Natural killer cell treated with Interleukin-12 subunit alpha and Interleukin-12 subunit beta and Interleukin-15 and Interleukin-18, amount 100 ng/mL, for 72 hours (primary cell): ENCODE measurements at regions not wholly inside any gene's neighbourhood (a gene's known extent, or its start where the extent isn't known, plus 50 kb on each side); places are given as distances from the start of the nearest gene placed in this dataset.
"Not testable (repeated sequence)": the region's sequence is repeated elsewhere in the genome, so short reads cannot be mapped to it uniquely, and the experiment has no call there.

Source experiments
- ATAC-seq, 2 donors: fragments of 150-1000 bp; cut with Tn5 transposase in 1 of 2; sonication (Bioruptor Pico), chemical (Tn5 transposase) in 1 of 2; 2 replicates each; pipeline ENCODE4 v1.10.0; 2021
- DNase-seq: peaks from one replicate; pipeline ENCODE4 v3.0.0; 2022; ENCODE audit warnings: low spot score
- H3K27ac Mint-ChIP-seq, 2 donors: 1 replicate in 1 of 2; 2 replicates in 1 of 2; pipeline ENCODE4 v1.8.0; 2022; ENCODE audit warnings: mixed read lengths in 2 of 2, mild to moderate bottlenecking in 1 of 2, moderate library complexity in 1 of 2
- H3K27me3 Mint-ChIP-seq, 2 donors: 1 replicate in 1 of 2; 2 replicates in 1 of 2; pipeline ENCODE4 v1.8.0; 2022; ENCODE audit warnings: mixed read lengths in 2 of 2
- H3K36me3 Mint-ChIP-seq: one replicate; pipeline ENCODE4 v1.8.0; 2022; ENCODE audit warnings: mixed read lengths
- H3K4me1 Mint-ChIP-seq, 2 donors: 1 replicate in 1 of 2; 2 replicates in 1 of 2; pipeline ENCODE4 v1.8.0; 2022; ENCODE audit warnings: low read depth in 2 of 2, mixed read lengths in 2 of 2, mild to moderate bottlenecking in 1 of 2
- H3K4me3 Mint-ChIP-seq: one replicate; pipeline ENCODE4 v1.8.0; 2022; ENCODE audit warnings: mixed read lengths
- H3K9me3 Mint-ChIP-seq: 2 replicates; pipeline ENCODE4 v1.8.0; 2022; ENCODE audit warnings: mixed read lengths

GRCh38 chr13:39918620-39919236 lies 263.3 kb downstream of the COG6 start:
- Mint-ChIP-seq H3K9me3 (no peaks in the 10 kb centered on the region), H3K4me1 (no peaks in the 10 kb centered on the region), H3K36me3 (peaks cover 12% of the 10 kb centered on the region), H3K4me3 (no peak overlapping the region), H3K27me3 (peaks cover 20 to 46% of the 10 kb centered on the region in 2 donors), H3K27ac (no peak overlapping the region)
- DNase-seq (no peak), ATAC-seq (no peak)

GRCh38 chr13:39920613-39921012 lies 265.2 kb downstream of the COG6 start:
- Mint-ChIP-seq H3K36me3 (peaks cover 20% of the 10 kb centered on the region), H3K4me3 (no peak overlapping the region), H3K9me3 (peaks cover 6% of the 10 kb centered on the region), H3K27ac (no peak overlapping the region), H3K27me3 (peaks cover 22 to 52% of the 10 kb centered on the region in 2 donors), H3K4me1 (no peaks in the 10 kb centered on the region)
- DNase-seq (no peak), ATAC-seq (no peak)

DNA sequence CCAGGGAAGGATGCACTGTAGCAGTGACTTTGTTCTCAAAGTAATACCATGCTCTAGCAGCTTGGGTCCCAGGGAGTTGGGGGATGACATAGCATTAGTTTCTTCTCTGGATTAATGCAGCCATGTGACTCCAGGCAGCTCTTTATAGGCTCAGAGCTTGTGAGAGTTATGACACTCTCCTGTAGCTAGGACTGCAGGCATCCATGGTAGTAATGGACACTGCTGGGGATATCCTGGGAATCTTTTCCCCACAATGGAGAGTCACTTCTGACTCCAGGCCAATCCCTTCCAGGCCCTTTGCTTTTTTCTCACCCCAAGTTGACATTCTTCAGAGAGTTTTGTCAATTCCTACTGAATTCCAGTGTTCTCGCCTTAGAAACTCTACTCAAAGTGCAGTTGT lies 270.9 kb downstream of the COG6 start:
- Mint-ChIP-seq H3K27ac (no peak overlapping the region), H3K9me3 (peaks cover 6% of the 10 kb centered on the region), H3K4me3 (no peak overlapping the region), H3K36me3 (peaks cover 22% of the 10 kb centered on the region), H3K27me3 (peaks cover 30 to 38% of the 10 kb centered on the region in 2 donors), H3K4me1 (no peaks in the 10 kb centered on the region)
- DNase-seq (no peak), ATAC-seq (no peak)

DNA sequence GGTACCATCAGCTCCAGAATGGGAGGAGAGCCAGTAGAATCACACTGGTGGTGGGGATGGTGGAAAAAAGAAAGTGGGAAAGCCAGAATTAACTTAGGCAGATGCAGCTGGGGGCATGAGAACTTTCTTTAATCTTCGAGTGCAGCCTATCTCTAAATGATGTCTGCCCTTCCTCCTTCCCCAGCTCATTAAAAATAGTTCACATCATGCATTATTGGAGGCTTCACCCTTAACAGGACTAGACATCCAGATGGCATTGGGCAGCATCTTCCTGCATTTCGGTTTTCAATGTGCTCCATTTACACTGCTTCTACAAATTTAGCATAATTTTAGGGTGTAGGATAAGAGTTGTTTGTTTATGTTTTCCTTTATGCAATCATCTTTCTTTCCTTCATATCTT lies 272.8 kb downstream of the COG6 start:
- H3K9me3 Mint-ChIP-seq, result peaks cover 6% of the 10 kb centered on the region
- H3K4me3 Mint-ChIP-seq, result no peak overlapping the region
- no peak for DNase-seq
- H3K36me3 Mint-ChIP-seq, result peaks cover 9% of the 10 kb centered on the region
- no peak for ATAC-seq
- H3K27ac Mint-ChIP-seq, result no peak overlapping the region
- peaks cover 23 to 24% of the 10 kb centered on the region in 2 donors for H3K27me3 Mint-ChIP-seq
- H3K4me1 Mint-ChIP-seq, result no peaks in the 10 kb centered on the region

GRCh38 chr13:39929583-39929982 lies 274.1 kb downstream of the COG6 start:
- Mint-ChIP-seq H3K9me3 (peaks cover 6% of the 10 kb centered on the region), H3K4me1 (no peaks in the 10 kb centered on the region), H3K4me3 (no peak overlapping the region), H3K27ac (no peak overlapping the region), H3K36me3 (peaks cover 9% of the 10 kb centered on the region), H3K27me3 (peaks cover 22 to 23% of the 10 kb centered on the region in 2 donors)
- no peak for DNase-seq
- no peak for ATAC-seq

GRCh38 chr13:39930060-39930459 lies 274.6 kb downstream of the COG6 start:
- H3K4me3 Mint-ChIP-seq, result no peak overlapping the region
- peaks cover 17 to 20% of the 10 kb centered on the region in 2 donors for H3K27me3 Mint-ChIP-seq
- H3K4me1 Mint-ChIP-seq, result no peaks in the 10 kb centered on the region
- ATAC-seq (no peak), DNase-seq (no peak)
- peaks cover 3% of the 10 kb centered on the region for H3K9me3 Mint-ChIP-seq
- no peak overlapping the region for H3K27ac Mint-ChIP-seq
- peaks cover 7% of the 10 kb centered on the region for H3K36me3 Mint-ChIP-seq

- peaks cover 9 to 16% of the 10 kb centered on the region in 2 donors for H3K27me3 Mint-ChIP-seq
- DNase-seq, result no peak
- H3K4me3 Mint-ChIP-seq, result no peak overlapping the region
- H3K36me3 Mint-ChIP-seq, result no peaks in the 10 kb centered on the region
- H3K4me1 Mint-ChIP-seq, result no peaks in the 10 kb centered on the region
- H3K27ac Mint-ChIP-seq, result no peak overlapping the region
- H3K9me3 Mint-ChIP-seq, result no peaks in the 10 kb centered on the region
- ATAC-seq, result no peak
These were observed 275.3 kb downstream of the COG6 start for GRCh38 chr13:39930544-39931444.

- DNase-seq, result no peak
- Mint-ChIP-seq H3K27ac (no peak overlapping the region), H3K27me3 (peaks cover 7 to 13% of the 10 kb centered on the region in 2 donors), H3K9me3 (no peaks in the 10 kb centered on the region), H3K36me3 (no peaks in the 10 kb centered on the region), H3K4me3 (no peak overlapping the region), H3K4me1 (no peaks in the 10 kb centered on the region)
- no peak for ATAC-seq
These were observed 276.0 kb downstream of the COG6 start for GRCh38 chr13:39931505-39931904.

GRCh38 chr13:39932514-39932913 lies 277.1 kb downstream of the COG6 start:
- H3K27me3 Mint-ChIP-seq, result peaks cover 7 to 13% of the 10 kb centered on the region in 2 donors
- H3K4me1 Mint-ChIP-seq, ATAC-seq: not testable (repeated sequence)

DNA sequence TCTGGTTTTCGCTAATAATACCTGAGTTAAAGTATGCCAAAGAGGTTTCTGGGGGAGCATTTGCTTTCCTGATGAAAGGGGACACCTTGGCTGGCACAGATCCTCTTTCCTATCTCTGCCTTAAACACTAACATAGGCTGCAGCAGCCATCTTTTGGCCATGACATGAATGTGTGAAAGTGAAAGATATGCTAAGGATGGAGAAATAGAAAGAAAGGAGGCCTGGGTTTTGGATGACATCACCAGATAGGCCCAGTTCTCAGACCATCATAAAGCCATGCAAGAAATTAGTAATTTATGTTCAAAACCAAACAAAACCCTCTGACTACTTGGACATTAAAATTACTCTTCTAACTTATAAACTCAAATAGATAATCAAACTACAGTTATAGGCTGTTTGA lies 279.7 kb downstream of the COG6 start:
- Mint-ChIP-seq H3K4me3 (no peak overlapping the region), H3K4me1 (no peaks in the 10 kb centered on the region), H3K36me3 (no peaks in the 10 kb centered on the region), H3K27ac (no peak overlapping the region), H3K27me3 (peaks cover 0 to 4% of the 10 kb centered on the region in 2 donors), H3K9me3 (no peaks in the 10 kb centered on the region)
- ATAC-seq (no peak), DNase-seq (no peak)

More at GRCh38 chr13:39932514-39932913, 277.1 kb downstream of the COG6 start:
- not testable (repeated sequence) for H3K36me3 Mint-ChIP-seq, H3K9me3 Mint-ChIP-seq, DNase-seq, H3K4me3 Mint-ChIP-seq, H3K27ac Mint-ChIP-seq

DNA sequence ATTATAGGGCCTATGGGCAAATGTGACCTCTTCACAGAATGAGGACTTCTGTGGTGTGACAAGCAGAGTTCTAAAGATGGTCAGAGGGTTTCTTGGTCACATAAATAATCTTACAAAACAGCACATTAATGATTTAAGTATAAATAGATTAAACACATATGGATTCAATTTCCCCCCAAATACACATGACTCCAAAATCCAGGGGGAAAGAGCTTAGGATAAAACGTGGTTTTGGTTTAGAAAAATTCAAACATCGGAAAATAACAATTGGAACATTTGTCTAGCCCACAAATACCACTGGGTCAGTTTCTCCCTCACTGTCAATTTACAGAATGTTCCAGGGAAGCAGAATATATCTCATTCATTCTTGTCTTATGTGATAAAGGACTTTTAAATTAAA lies 283.1 kb downstream of the COG6 start:
- no peaks in the 10 kb centered on the region for H3K9me3 Mint-ChIP-seq
- no peak for DNase-seq
- H3K27ac Mint-ChIP-seq, result no peak overlapping the region
- no peak overlapping the region for H3K4me3 Mint-ChIP-seq
- ATAC-seq, result no peak
- H3K4me1 Mint-ChIP-seq, result peaks cover 3 to 6% of the 10 kb centered on the region in 2 donors
- H3K36me3 Mint-ChIP-seq, result no peaks in the 10 kb centered on the region
- H3K27me3 Mint-ChIP-seq, result peaks cover 0 to 3% of the 10 kb centered on the region in 2 donors

GRCh38 chr13:39941236-39941635 lies 285.8 kb downstream of the COG6 start:
- DNase-seq (no peak), ATAC-seq (no peak)
- H3K27ac Mint-ChIP-seq, result no peak overlapping the region
- peaks cover 3 to 6% of the 10 kb centered on the region in 2 donors for H3K4me1 Mint-ChIP-seq
- no peaks in the 10 kb centered on the region for H3K9me3 Mint-ChIP-seq
- no peak overlapping the region for H3K4me3 Mint-ChIP-seq
- no peaks in the 10 kb centered on the region for H3K36me3 Mint-ChIP-seq
- peaks cover 6 to 7% of the 10 kb centered on the region in 2 donors for H3K27me3 Mint-ChIP-seq

- H3K4me1 Mint-ChIP-seq, result peaks cover 3 to 6% of the 10 kb centered on the region in 2 donors
- ATAC-seq (no peak), DNase-seq (no peak)
- peaks cover 9 to 14% of the 10 kb centered on the region in 2 donors for H3K27me3 Mint-ChIP-seq
- no peaks in the 10 kb centered on the region for H3K9me3 Mint-ChIP-seq
- H3K4me3 Mint-ChIP-seq, result no peak overlapping the region
- no peaks in the 10 kb centered on the region for H3K36me3 Mint-ChIP-seq
- H3K27ac Mint-ChIP-seq, result no peak overlapping the region
These were observed 286.6 kb downstream of the COG6 start for GRCh38 chr13:39941911-39942551.
